ENCODE measurements at regions not wholly inside any gene's neighbourhood (a gene's known extent, or its start where the extent isn't known, plus 50 kb on each side); places are given as distances from the start of the nearest gene placed in this dataset.

DNA sequence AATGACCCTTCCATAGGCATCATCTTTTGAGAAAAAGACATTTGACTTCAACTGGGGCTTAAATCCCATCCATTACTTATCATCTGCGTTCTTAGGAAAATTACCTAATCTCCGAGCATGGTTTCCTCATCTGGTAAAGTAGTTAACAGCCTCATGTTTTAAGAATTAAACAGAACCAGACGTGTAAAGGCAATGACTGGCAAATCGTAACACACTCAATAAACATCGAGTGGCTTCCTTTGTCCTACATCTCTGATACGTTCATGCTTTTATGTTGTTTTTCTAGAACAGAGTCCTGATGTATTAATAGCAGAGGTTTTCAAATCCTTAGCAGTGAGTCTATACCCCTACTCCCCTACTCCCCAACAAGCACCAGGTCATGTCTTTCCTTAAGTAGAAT lies 189.7 kb upstream of the RGS6 start:
- H3K27me3 ChIP-seq (ENCODE audit: control insufficient read depth in 4 of 4, insufficient read depth in 4 of 4, low read length in 3 of 4), result no peaks in the 10 kb centered on the region
- no peak overlapping the region for H3K27ac ChIP-seq (ENCODE audit: low read depth in 1 of 2, low read length in 2 of 2)
- no peak for DNase-seq (ENCODE audit: low spot score)
- no peak overlapping the region for H3K9ac ChIP-seq (ENCODE audit: low read depth in 1 of 2, low read length in 2 of 2)
- peaks cover 0 to 14% (median 5%) of the 10 kb centered on the region in 4 donors for H3K36me3 ChIP-seq (ENCODE audit: control insufficient read depth in 4 of 4, insufficient read depth in 3 of 4, low read depth in 1 of 4, low read length in 3 of 4)
- H3K9me3 ChIP-seq (ENCODE audit: control insufficient read depth in 4 of 4, low read length in 3 of 4), result peaks cover 0 to 2% (median 0%) of the 10 kb centered on the region in 4 donors
- TF ChIP-seq TAF1 (conservative IDR thresholded peaks at IDR 0.05) (no peak), EGR1 (IDR thresholded peaks at IDR 0.05; ENCODE audit: low read depth in 2 of 2) (no peak), SP1 (IDR thresholded peaks at IDR 0.05) (no peak), RAD21 (IDR thresholded peaks at IDR 0.05) (no peak), HNF4A (conservative IDR thresholded peaks at IDR 0.05) (no peak), JUND (IDR thresholded peaks at IDR 0.05) (no peak), NR2F2 (IDR thresholded peaks at IDR 0.05) (no peak), HNF4G (IDR thresholded peaks at IDR 0.05) (no peak), YY1 (IDR thresholded peaks at IDR 0.05) (no peak), FOXA1 (IDR thresholded peaks at IDR 0.05) (no peak), RXRA (IDR thresholded peaks at IDR 0.05) (no peak), FOXA2 (IDR thresholded peaks at IDR 0.05) (no peak)
- TF ChIP-seq, protein P1, sequence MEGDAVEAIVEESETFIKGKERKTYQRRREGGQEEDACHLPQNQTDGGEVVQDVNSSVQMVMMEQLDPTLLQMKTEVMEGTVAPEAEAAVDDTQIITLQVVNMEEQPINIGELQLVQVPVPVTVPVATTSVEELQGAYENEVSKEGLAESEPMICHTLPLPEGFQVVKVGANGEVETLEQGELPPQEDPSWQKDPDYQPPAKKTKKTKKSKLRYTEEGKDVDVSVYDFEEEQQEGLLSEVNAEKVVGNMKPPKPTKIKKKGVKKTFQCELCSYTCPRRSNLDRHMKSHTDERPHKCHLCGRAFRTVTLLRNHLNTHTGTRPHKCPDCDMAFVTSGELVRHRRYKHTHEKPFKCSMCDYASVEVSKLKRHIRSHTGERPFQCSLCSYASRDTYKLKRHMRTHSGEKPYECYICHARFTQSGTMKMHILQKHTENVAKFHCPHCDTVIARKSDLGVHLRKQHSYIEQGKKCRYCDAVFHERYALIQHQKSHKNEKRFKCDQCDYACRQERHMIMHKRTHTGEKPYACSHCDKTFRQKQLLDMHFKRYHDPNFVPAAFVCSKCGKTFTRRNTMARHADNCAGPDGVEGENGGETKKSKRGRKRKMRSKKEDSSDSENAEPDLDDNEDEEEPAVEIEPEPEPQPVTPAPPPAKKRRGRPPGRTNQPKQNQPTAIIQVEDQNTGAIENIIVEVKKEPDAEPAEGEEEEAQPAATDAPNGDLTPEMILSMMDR (IDR thresholded peaks at IDR 0.05; ENCODE audit: low read depth, low read length, missing input control), result no peak
- TF ChIP-seq, protein P2, sequence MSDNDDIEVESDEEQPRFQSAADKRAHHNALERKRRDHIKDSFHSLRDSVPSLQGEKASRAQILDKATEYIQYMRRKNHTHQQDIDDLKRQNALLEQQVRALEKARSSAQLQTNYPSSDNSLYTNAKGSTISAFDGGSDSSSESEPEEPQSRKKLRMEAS (IDR thresholded peaks at IDR 0.05), result no peak
- TF ChIP-seq, protein P3, sequence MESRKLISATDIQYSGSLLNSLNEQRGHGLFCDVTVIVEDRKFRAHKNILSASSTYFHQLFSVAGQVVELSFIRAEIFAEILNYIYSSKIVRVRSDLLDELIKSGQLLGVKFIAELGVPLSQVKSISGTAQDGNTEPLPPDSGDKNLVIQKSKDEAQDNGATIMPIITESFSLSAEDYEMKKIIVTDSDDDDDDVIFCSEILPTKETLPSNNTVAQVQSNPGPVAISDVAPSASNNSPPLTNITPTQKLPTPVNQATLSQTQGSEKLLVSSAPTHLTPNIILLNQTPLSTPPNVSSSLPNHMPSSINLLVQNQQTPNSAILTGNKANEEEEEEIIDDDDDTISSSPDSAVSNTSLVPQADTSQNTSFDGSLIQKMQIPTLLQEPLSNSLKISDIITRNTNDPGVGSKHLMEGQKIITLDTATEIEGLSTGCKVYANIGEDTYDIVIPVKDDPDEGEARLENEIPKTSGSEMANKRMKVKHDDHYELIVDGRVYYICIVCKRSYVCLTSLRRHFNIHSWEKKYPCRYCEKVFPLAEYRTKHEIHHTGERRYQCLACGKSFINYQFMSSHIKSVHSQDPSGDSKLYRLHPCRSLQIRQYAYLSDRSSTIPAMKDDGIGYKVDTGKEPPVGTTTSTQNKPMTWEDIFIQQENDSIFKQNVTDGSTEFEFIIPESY (IDR thresholded peaks at IDR 0.05), result no peak
- TF ChIP-seq, protein P4, sequence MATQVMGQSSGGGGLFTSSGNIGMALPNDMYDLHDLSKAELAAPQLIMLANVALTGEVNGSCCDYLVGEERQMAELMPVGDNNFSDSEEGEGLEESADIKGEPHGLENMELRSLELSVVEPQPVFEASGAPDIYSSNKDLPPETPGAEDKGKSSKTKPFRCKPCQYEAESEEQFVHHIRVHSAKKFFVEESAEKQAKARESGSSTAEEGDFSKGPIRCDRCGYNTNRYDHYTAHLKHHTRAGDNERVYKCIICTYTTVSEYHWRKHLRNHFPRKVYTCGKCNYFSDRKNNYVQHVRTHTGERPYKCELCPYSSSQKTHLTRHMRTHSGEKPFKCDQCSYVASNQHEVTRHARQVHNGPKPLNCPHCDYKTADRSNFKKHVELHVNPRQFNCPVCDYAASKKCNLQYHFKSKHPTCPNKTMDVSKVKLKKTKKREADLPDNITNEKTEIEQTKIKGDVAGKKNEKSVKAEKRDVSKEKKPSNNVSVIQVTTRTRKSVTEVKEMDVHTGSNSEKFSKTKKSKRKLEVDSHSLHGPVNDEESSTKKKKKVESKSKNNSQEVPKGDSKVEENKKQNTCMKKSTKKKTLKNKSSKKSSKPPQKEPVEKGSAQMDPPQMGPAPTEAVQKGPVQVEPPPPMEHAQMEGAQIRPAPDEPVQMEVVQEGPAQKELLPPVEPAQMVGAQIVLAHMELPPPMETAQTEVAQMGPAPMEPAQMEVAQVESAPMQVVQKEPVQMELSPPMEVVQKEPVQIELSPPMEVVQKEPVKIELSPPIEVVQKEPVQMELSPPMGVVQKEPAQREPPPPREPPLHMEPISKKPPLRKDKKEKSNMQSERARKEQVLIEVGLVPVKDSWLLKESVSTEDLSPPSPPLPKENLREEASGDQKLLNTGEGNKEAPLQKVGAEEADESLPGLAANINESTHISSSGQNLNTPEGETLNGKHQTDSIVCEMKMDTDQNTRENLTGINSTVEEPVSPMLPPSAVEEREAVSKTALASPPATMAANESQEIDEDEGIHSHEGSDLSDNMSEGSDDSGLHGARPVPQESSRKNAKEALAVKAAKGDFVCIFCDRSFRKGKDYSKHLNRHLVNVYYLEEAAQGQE (IDR thresholded peaks at IDR 0.05), result no peak
- TF ChIP-seq, protein P5, sequence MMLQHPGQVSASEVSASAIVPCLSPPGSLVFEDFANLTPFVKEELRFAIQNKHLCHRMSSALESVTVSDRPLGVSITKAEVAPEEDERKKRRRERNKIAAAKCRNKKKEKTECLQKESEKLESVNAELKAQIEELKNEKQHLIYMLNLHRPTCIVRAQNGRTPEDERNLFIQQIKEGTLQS (IDR thresholded peaks at IDR 0.05), result no peak
- no peaks in the 10 kb centered on the region for H3K4me1 ChIP-seq (ENCODE audit: control insufficient read depth in 4 of 4, insufficient read depth in 4 of 4, low read length in 3 of 4)
- no peak overlapping the region for H3K4me3 ChIP-seq (ENCODE audit: low read depth in 1 of 3, low read length in 3 of 3)
- 94% methylated on average over 6 of the region's 6 CpGs for WGBS

DNA sequence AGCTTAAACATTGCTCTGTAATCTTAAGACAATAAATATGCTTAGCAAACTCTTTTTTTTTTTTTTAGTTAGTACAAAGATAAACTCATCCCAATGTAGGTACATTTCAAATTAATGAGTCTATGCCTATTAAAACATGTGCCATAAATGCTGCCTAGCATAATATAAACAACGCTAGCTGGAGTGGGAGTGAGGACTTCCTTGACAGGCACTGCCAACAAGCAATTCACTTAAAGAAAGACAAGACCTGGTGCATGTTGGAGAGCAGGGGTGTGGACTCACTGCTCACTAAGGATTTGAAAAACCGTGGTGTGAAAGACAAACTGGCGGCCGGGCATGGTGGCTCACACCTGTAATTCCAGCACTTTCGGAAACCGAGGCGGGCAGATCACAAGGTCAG lies 187.2 kb upstream of the RGS6 start:
- H3K27ac ChIP-seq (ENCODE audit: low read depth in 1 of 2, low read length in 2 of 2), result no peak overlapping the region
- 93% methylated on average over 7 of the region's 7 CpGs for WGBS
- no peak overlapping the region for H3K9ac ChIP-seq (ENCODE audit: low read depth in 1 of 2, low read length in 2 of 2)
- no peaks in the 10 kb centered on the region for H3K4me1 ChIP-seq (ENCODE audit: control insufficient read depth in 4 of 4, insufficient read depth in 4 of 4, low read length in 3 of 4)
- H3K27me3 ChIP-seq (ENCODE audit: control insufficient read depth in 4 of 4, insufficient read depth in 4 of 4, low read length in 3 of 4), result no peaks in the 10 kb centered on the region
- DNase-seq (ENCODE audit: low spot score), result no peak
- H3K4me3 ChIP-seq (ENCODE audit: low read depth in 1 of 3, low read length in 3 of 3), result no peak overlapping the region
- H3K9me3 ChIP-seq (ENCODE audit: control insufficient read depth in 4 of 4, low read length in 3 of 4), result peaks cover 0 to 5% (median under 1%) of the 10 kb centered on the region in 4 donors
- H3K36me3 ChIP-seq (ENCODE audit: control insufficient read depth in 4 of 4, insufficient read depth in 3 of 4, low read depth in 1 of 4, low read length in 3 of 4), result no peaks in the 10 kb centered on the region
- TF ChIP-seq, protein P2 (IDR thresholded peaks at IDR 0.05), result no peak
- TF ChIP-seq FOXA2 (IDR thresholded peaks at IDR 0.05) (no peak), RXRA (IDR thresholded peaks at IDR 0.05) (no peak), HNF4G (IDR thresholded peaks at IDR 0.05) (no peak), RAD21 (IDR thresholded peaks at IDR 0.05) (no peak), GABPA (IDR thresholded peaks at IDR 0.05 in 1 of 2, conservative IDR thresholded peaks at IDR 0.05 in 1 of 2) (no peak), YY1 (IDR thresholded peaks at IDR 0.05) (no peak), HNF4A (conservative IDR thresholded peaks at IDR 0.05) (no peak)
- TF ChIP-seq, protein P4 (IDR thresholded peaks at IDR 0.05), result no peak
- TF ChIP-seq, protein P3 (IDR thresholded peaks at IDR 0.05), result no peak
